HEK293 (cell line): ENCODE measurements at regions not wholly inside any gene's neighbourhood (a gene's known extent, or its start where the extent isn't known, plus 50 kb on each side); places are given as distances from the start of the nearest gene placed in this dataset.

Experiments used
- BCL6B ChIP-seq: fragments of 450-650 bp; formaldehyde crosslinking; IDR thresholded peaks from 2 replicates; pipeline ENCODE4 v1.5.1; 2017; ENCODE audit warnings: missing biosample characterization, missing genetic modification characterization
- EGR2 ChIP-seq: fragments of 450-650 bp; formaldehyde crosslinking; IDR thresholded peaks from 2 replicates; pipeline ENCODE4 v1.5.1; 2016; ENCODE audit warnings: low read depth, missing biosample characterization, missing genetic modification characterization
- FEZF1 ChIP-seq: fragments of 450-650 bp; formaldehyde crosslinking; IDR thresholded peaks from 2 replicates; pipeline ENCODE4 v1.5.1; 2016; ENCODE audit warnings: missing biosample characterization, missing genetic modification characterization
- KLF16 ChIP-seq: fragments of 450-650 bp; formaldehyde crosslinking; IDR thresholded peaks from 2 replicates; pipeline ENCODE4 v1.5.1; 2017; ENCODE audit warnings: missing biosample characterization, missing genetic modification characterization
- KLF9 ChIP-seq: fragments of 450-650 bp; formaldehyde crosslinking; IDR thresholded peaks from 2 replicates; pipeline ENCODE4 v1.5.1; 2016; ENCODE audit warnings: missing biosample characterization, missing genetic modification characterization, low read depth
- MEIS1 ChIP-seq: sonication (generic); formaldehyde crosslinking; IDR thresholded peaks from 2 replicates; pipeline ENCODE4 v1.8.1; 2022; ENCODE audit warnings: missing genetic modification reagents, mild to moderate bottlenecking, borderline replicate concordance
- MZF1 ChIP-seq: fragments of 450-650 bp; formaldehyde crosslinking; IDR thresholded peaks from 2 replicates; pipeline ENCODE4 v1.5.1; 2017; ENCODE audit warnings: missing biosample characterization, missing genetic modification characterization, borderline replicate concordance
- OSR2 ChIP-seq: fragments of 450-650 bp; formaldehyde crosslinking; IDR thresholded peaks from 2 replicates; pipeline ENCODE4 v1.5.1; 2016; ENCODE audit warnings: missing biosample characterization, missing genetic modification characterization
- OVOL3 ChIP-seq: fragments of 450-650 bp; formaldehyde crosslinking; IDR thresholded peaks from 2 replicates; pipeline ENCODE4 v1.5.1; 2016; ENCODE audit warnings: missing biosample characterization, missing genetic modification characterization
- SCRT1 ChIP-seq: fragments of 450-650 bp; formaldehyde crosslinking; IDR thresholded peaks from 2 replicates; pipeline ENCODE4 v1.5.1; 2016; ENCODE audit warnings: missing biosample characterization, missing genetic modification characterization, borderline replicate concordance
- SCRT2 ChIP-seq: fragments of 450-650 bp; formaldehyde crosslinking; IDR thresholded peaks from 2 replicates; pipeline ENCODE4 v1.5.1; 2016; ENCODE audit warnings: missing biosample characterization, missing genetic modification characterization
- SETDB1 ChIP-seq: IDR thresholded peaks from one replicate; pipeline ENCODE4 v1.6.1; 2017; ENCODE audit warnings: mild to moderate bottlenecking, low read length, moderate library complexity, mixed read lengths; ENCODE audit not compliant: insufficient read length
- SP7 ChIP-seq: fragments of 450-650 bp; formaldehyde crosslinking; IDR thresholded peaks from 2 replicates; pipeline ENCODE4 v1.5.1; 2016; ENCODE audit warnings: missing biosample characterization, missing genetic modification characterization
- TRIM28 ChIP-seq: IDR thresholded peaks from 2 replicates; pipeline ENCODE4 v1.6.1; 2011; ENCODE audit warnings: low read length, control low read depth, borderline replicate concordance
- WT1 ChIP-seq: fragments of 450-650 bp; formaldehyde crosslinking; IDR thresholded peaks from 2 replicates; pipeline ENCODE4 v1.5.1; 2016; ENCODE audit warnings: missing biosample characterization, missing genetic modification characterization
- ZBTB1 ChIP-seq: fragments of 450-650 bp; formaldehyde crosslinking; IDR thresholded peaks from 2 replicates; pipeline ENCODE4 v1.5.1; 2016; ENCODE audit warnings: missing biosample characterization, missing genetic modification characterization
- ZBTB8A ChIP-seq: fragments of 450-650 bp; formaldehyde crosslinking; IDR thresholded peaks from 2 replicates; pipeline ENCODE4 v1.5.1; 2016; ENCODE audit warnings: missing biosample characterization, missing genetic modification characterization
- ZNF112 ChIP-seq: fragments of 450-650 bp; formaldehyde crosslinking; IDR thresholded peaks from 2 replicates; pipeline ENCODE4 v1.5.0; 2017; ENCODE audit warnings: missing biosample characterization, missing genetic modification characterization
- ZNF114 ChIP-seq: fragments of 450-650 bp; formaldehyde crosslinking; IDR thresholded peaks from 2 replicates; pipeline ENCODE4 v1.5.0; 2017; ENCODE audit warnings: missing biosample characterization, missing genetic modification characterization
- ZNF121 ChIP-seq: fragments of 450-650 bp; formaldehyde crosslinking; IDR thresholded peaks from 2 replicates; pipeline ENCODE4 v1.5.1; 2016; ENCODE audit warnings: missing biosample characterization, missing genetic modification characterization
- ZNF16 ChIP-seq: fragments of 450-650 bp; formaldehyde crosslinking; IDR thresholded peaks from 2 replicates; pipeline ENCODE4 v1.5.1; 2016; ENCODE audit warnings: low read depth, missing biosample characterization, missing genetic modification characterization
- ZNF19 ChIP-seq: fragments of 450-650 bp; formaldehyde crosslinking; IDR thresholded peaks from 2 replicates; pipeline ENCODE4; 2016; ENCODE audit warnings: missing biosample characterization, missing genetic modification characterization, low read depth
- ZNF274 ChIP-seq, 2 experiments: fragments of 200-500 bp in 1 of 2; fragments of 450-650 bp in 1 of 2; sonication (Bioruptor generic) in 1 of 2; formaldehyde crosslinking in 1 of 2; IDR thresholded peaks; 2 replicates each; pipeline versions ENCODE4 v1.5.1 to v1.6.1; 2014 to 2016; ENCODE audit warnings: borderline replicate concordance in 1 of 2, inconsistent platforms in 1 of 2, low read length in 1 of 2, missing biosample characterization in 1 of 2, missing genetic modification characterization in 1 of 2
- ZNF292 ChIP-seq: fragments of 450-650 bp; formaldehyde crosslinking; IDR thresholded peaks from 2 replicates; pipeline ENCODE4 v1.5.1; 2016; ENCODE audit warnings: low read depth, missing biosample characterization, missing genetic modification characterization, borderline replicate concordance
- ZNF324 ChIP-seq: fragments of 450-650 bp; formaldehyde crosslinking; IDR thresholded peaks from 2 replicates; pipeline ENCODE4 v1.5.1; 2016; ENCODE audit warnings: missing biosample characterization, missing genetic modification characterization
- ZNF335 ChIP-seq: fragments of 450-650 bp; formaldehyde crosslinking; conservative IDR thresholded peaks from 2 replicates; pipeline ENCODE4 v1.5.1; 2016; ENCODE audit warnings: missing biosample characterization, missing genetic modification characterization
- ZNF362 ChIP-seq: fragments of 450-650 bp; formaldehyde crosslinking; IDR thresholded peaks from 2 replicates; pipeline ENCODE4 v1.5.1; 2016; ENCODE audit warnings: missing biosample characterization, missing genetic modification characterization
- ZNF366 ChIP-seq: fragments of 450-650 bp; formaldehyde crosslinking; conservative IDR thresholded peaks from 2 replicates; pipeline ENCODE4 v1.5.1; 2016; ENCODE audit warnings: missing biosample characterization, missing genetic modification characterization
- ZNF423 ChIP-seq: fragments of 450-650 bp; formaldehyde crosslinking; IDR thresholded peaks from 2 replicates; pipeline ENCODE4 v1.5.1; 2016; ENCODE audit warnings: missing biosample characterization, missing genetic modification characterization
- ZNF514 ChIP-seq: fragments of 450-650 bp; formaldehyde crosslinking; IDR thresholded peaks from 2 replicates; pipeline ENCODE4 v1.5.1; 2016; ENCODE audit warnings: missing biosample characterization, missing genetic modification characterization
- ZNF555 ChIP-seq: fragments of 450-650 bp; formaldehyde crosslinking; conservative IDR thresholded peaks from 2 replicates; pipeline ENCODE4 v1.5.1; 2017; ENCODE audit warnings: missing biosample characterization, mild to moderate bottlenecking, missing genetic modification characterization, inconsistent platforms
- ZNF560 ChIP-seq: fragments of 450-650 bp; formaldehyde crosslinking; IDR thresholded peaks from 2 replicates; pipeline ENCODE4 v1.5.1; 2017; ENCODE audit warnings: missing biosample characterization, missing genetic modification characterization, borderline replicate concordance
- ZNF580 ChIP-seq: fragments of 450-650 bp; formaldehyde crosslinking; IDR thresholded peaks from 2 replicates; pipeline ENCODE4 v1.5.1; 2016; ENCODE audit warnings: missing biosample characterization, missing genetic modification characterization
- ZNF621 ChIP-seq: fragments of 450-650 bp; formaldehyde crosslinking; IDR thresholded peaks from 2 replicates; pipeline ENCODE4 v1.5.1; 2017; ENCODE audit warnings: missing biosample characterization, missing genetic modification characterization
- ZNF626 ChIP-seq: fragments of 450-650 bp; sonication (Bioruptor Pico); formaldehyde crosslinking; IDR thresholded peaks from 2 replicates; pipeline ENCODE4 v1.5.1; 2018; ENCODE audit warnings: missing biosample characterization, missing genetic modification characterization, inconsistent platforms
- ZNF692 ChIP-seq: fragments of 450-650 bp; formaldehyde crosslinking; IDR thresholded peaks from 2 replicates; pipeline ENCODE4 v1.5.1; 2016; ENCODE audit warnings: missing biosample characterization, missing genetic modification characterization
- ZNF704 ChIP-seq: fragments of 450-650 bp; formaldehyde crosslinking; IDR thresholded peaks from 2 replicates; pipeline ENCODE4 v1.5.1; 2016; ENCODE audit warnings: missing biosample characterization, missing genetic modification characterization

- TF ChIP-seq MEIS1 (CRISPR knock-in tag) (no peak), EGR2 (tag by site-specific recombination) (peak; percentile 91), KLF9 (tag by site-specific recombination) (peak; percentile 79), KLF16 (tag by site-specific recombination) (no peak), TRIM28 (no peak), ZNF324 (tag by site-specific recombination) (no peak), ZNF423 (tag by site-specific recombination) (no peak), ZNF514 (tag by site-specific recombination) (no peak), ZBTB8A (tag by site-specific recombination) (no peak), ZNF555 (no peak), BCL6B (tag by site-specific recombination) (no peak), OSR2 (no peak), ZNF335 (tag by site-specific recombination) (no peak; the same call in 1 of the 2 replicates), MZF1 (tag by site-specific recombination) (no peak), ZNF19 (tag by site-specific recombination) (no peak), ZNF362 (tag by site-specific recombination) (no peak), ZNF16 (tag by site-specific recombination) (no peak), ZNF366 (tag by site-specific recombination) (no peak), FEZF1 (tag by site-specific recombination) (peak; percentile 62), ZBTB1 (tag by site-specific recombination) (no peak), ZNF274 (IDR thresholded peaks at IDR 0.05; ENCODE audit: low read length) (no peak), ZNF274 (tag by site-specific recombination; IDR thresholded peaks at IDR 0.05; ENCODE audit: borderline replicate concordance) (no peak), OVOL3 (tag by site-specific recombination) (no peak), ZNF292 (tag by site-specific recombination) (no peak), SETDB1 (no peak), ZNF692 (tag by site-specific recombination) (no peak), SCRT1 (tag by site-specific recombination) (no peak), ZNF560 (tag by site-specific recombination) (no peak), ZNF580 (tag by site-specific recombination) (no peak), SCRT2 (tag by site-specific recombination) (no peak), WT1 (tag by site-specific recombination) (no peak), ZNF112 (tag by site-specific recombination) (no peak), SP7 (tag by site-specific recombination) (0 out of 2 replicates have a peak, but pooled peaks have one; percentile 11), ZNF114 (tag by site-specific recombination) (no peak), ZNF704 (tag by site-specific recombination) (no peak), ZNF121 (no peak), ZNF626 (tag by site-specific recombination) (no peak), ZNF621 (tag by site-specific recombination) (no peak)
Measured at GRCh38 chr7:25862261-25863004, 289.6 kb upstream of the NFE2L3 start (continued).
